IPS DF 19.7 (cell line): ENCODE measurements at regions not wholly inside any gene's neighbourhood (a gene's known extent, or its start where the extent isn't known, plus 50 kb on each side); places are given as distances from the start of the nearest gene placed in this dataset.

Experiments
- DNase-seq: peaks from one replicate; pipeline ENCODE4 v3.0.0-alpha.2; 2013; ENCODE audit warnings: low read depth, low spot score

GRCh38 chr7:121810831-121811672, 61.9 kb upstream of the PTPRZ1 start:
- no peak for DNase-seq

- DNase-seq = no peak
Observed at GRCh38 chr7:121807078-121807477, 65.9 kb upstream of the PTPRZ1 start.

DNA sequence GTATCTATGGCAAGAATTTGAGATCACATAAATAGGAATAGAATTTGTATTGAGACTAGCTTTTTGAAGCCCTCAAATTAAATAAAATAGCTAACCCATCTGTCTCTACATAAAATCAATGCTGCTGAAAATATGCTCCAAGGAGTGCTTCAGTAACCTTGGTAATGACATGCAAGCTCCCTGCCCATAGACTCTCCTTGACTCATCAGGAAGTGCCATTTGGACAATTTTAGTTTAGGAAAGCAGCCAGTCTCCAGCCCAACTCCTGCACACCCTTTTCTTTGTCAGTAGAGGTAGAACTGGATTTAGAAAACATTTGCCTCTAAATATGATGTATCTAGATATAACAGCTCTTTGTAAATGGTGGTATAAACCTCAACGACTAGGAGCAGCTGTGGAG, 69.9 kb upstream of the PTPRZ1 start:
- no peak for DNase-seq

GRCh38 chr7:121800916-121801675, 71.9 kb upstream of the PTPRZ1 start:
- DNase-seq = no peak

GRCh38 chr7:121798896-121799295, 74.1 kb upstream of the PTPRZ1 start:
- DNase-seq = peak; percentile 78

GRCh38 chr7:121798453-121798840, 74.5 kb upstream of the PTPRZ1 start:
- DNase-seq = no peak

GRCh38 chr7:121797657-121798452, 75.1 kb upstream of the PTPRZ1 start:
- DNase-seq = no peak

DNA sequence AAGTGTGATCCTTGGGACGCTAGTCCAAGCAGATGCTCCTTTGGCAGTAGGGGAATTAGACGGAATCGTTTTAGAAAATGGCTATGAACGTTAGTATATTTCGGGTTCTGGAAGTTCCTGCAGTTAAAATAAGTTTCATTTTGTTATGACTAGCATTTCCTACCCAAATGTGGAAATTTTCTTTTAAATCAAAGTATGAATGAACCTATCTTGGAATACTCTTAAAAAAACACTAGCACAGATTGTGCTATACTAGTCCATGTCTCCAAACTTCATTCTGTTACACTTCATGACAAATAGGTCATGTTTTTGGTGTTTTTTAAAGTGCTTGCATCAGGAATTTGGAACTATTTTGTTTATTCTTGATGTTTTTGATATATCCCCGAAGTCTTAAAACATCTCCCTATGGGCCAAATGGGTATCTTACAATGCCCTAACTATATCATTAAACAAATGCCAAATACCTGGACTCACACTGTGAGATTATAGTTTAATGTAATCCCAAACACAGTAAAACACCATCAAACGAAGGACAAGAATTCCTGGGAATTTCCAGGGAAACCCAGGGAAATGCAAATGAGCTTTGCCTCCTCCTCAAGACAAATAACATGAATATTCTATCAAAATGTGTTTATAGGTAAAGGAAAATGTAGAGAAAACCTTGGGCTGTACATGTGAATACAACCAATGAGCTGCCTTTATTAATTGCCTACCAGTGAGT, 75.9 kb upstream of the PTPRZ1 start:
- DNase-seq = no peak

DNA sequence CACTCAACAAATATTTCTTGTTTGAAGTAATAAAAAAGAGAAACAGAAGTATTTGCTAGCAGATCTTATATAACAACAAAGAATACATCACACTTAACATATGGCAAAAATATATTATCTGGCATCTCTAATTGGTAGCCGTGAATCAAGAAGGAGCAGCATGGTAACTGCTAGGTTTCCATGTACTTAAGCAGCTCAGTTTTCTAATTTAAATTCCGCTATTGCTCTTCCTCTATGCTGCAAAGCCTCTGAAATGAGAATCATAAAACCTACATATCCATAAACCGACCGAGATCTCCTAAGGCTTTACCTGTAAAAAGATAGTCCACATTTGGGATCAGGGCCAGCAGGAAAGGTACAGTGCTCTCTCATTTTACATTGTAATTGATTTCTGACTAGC, 76.6 kb upstream of the PTPRZ1 start:
- no peak for DNase-seq

DNA sequence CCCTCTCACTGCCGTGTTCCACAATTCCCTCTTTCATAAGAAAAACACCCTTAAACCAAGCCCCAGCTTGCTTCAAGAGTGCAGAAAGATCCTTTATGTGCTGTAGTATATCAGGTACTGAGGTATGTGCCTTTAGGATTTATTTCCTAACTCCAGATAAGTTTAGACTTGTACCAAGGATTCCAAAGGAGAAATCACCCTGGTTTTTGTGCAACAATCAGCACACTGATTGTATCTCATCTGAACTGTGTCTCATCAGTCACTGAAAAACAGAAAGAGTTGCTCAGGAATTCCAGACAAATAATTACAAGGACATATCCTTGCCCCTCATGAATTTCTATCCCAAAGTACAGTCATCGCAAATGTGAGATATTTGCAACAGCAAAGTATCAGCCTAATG, 77.2 kb upstream of the PTPRZ1 start:
- no peak for DNase-seq

DNA sequence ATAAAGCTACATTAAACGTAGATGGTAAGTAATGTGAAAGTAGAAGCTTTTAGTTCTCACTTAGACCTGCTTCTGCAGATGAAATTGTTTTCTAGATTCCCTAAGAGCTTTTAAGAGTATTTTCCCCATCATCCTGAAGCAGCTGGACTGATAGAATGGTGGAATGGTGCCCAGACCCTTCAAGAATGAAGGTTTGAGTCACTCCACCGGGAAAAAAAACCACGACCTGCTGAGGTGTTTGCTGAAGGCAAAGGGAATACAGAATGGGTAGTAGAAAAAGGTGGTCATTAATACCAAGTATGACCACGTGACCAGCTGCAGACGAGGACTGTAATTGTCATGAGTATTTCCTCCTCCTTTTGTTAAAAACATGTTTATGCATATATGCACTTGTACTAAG, 79.2 kb upstream of the PTPRZ1 start:
- DNase-seq = no peak

- no peak for DNase-seq
Observed at GRCh38 chr7:121777672-121778071, 95.3 kb upstream of the PTPRZ1 start.

- no peak for DNase-seq
Observed at GRCh38 chr7:121774563-121774962, 98.4 kb upstream of the PTPRZ1 start.

- DNase-seq = no peak
Observed at GRCh38 chr7:121766676-121767075, 106.3 kb upstream of the PTPRZ1 start.

GRCh38 chr7:121761399-121761798, 111.6 kb upstream of the PTPRZ1 start:
- no peak for DNase-seq

DNA sequence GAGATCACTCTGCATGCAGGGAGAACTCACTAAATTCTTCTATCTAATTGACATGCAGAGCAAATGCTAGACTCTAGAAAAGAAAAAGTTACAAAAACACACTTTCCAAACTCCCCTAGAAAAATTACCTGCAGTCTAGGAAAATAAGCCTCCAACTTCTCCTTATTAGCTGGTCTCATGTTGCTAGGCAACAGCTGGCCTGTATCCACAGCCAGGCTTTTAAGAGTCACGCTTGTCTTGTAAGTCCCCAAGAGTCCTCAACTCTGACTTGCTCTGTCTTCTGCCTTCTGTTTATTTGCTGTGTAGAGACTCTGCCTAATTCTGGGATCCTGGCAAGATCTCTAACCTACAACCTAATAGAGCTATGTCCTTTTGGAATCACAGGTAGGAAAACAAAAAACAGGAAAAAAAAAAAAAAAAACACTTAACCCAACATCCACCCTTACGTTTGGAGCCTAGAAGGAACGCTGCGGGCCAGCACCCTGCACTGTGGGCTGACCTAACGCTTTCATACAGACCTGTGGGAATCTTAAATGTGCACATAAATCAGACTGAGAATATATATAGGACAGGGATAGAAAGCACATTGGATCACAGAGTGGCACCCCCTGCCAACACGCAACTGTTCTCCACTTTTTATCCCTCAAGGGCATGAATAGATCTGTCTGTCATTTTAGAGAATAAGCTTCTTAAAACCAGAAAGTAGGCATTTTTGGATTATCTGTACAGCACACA, 117.0 kb upstream of the PTPRZ1 start:
- DNase-seq = peak; percentile 12

DNA sequence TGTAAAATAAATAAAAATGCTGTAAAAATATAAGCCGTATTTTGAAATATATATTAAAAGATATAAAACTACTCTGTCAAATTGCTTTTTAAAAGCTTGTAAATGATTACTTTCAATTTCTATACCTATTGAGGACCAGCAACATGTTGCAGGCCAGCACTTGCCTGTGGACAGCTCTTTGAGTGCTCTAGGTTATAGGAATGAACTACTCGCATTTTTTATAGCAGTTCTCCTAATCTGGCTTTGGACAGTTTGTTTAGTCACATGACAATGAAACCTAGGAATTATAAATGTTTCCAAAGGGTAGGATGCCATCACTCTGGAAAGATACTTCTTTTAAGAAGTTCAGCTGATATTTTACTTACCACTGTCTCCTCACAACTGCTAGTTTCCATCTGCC, 117.7 kb upstream of the PTPRZ1 start:
- DNase-seq = no peak

GRCh38 chr7:121753944-121754343, 119.0 kb upstream of the PTPRZ1 start:
- no peak for DNase-seq

- DNase-seq = peak; percentile 12
Observed at GRCh38 chr7:121752706-121753105, 120.3 kb upstream of the PTPRZ1 start.

- no peak for DNase-seq
Observed at GRCh38 chr7:121748546-121748945, 124.4 kb upstream of the PTPRZ1 start.

GRCh38 chr7:121745856-121746255, 127.1 kb upstream of the PTPRZ1 start:
- no peak for DNase-seq
